A172 (cell line): ENCODE measurements at regions not wholly inside any gene's neighbourhood (a gene's known extent, or its start where the extent isn't known, plus 50 kb on each side); places are given as distances from the start of the nearest gene placed in this dataset.

ENCODE experiments used
- DNase-seq: peaks from one replicate; pipeline ENCODE4 v3.0.0-alpha.2; 2015; ENCODE audit warnings: low spot score

DNA sequence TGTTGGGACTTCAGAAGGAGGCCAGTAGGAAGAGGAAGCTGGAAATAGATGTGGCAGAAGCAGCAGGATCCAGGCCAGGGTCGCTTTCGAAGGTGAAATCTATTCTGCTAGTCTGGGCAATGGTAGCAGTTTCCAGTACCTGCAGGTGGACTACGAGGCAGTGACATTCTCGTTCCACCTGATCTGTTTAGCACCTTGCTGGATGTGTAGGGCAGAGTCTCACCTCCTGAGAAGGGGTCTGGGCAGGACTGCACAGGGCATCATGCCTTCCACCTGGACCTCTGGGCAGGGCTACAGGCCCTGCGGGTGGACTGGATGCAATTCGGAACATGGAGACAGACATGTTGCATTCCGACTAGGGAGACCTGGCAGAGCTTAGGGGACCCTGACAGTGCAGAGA, 254.8 kb upstream of the ZNF32 start:
- DNase-seq = no peak

DNA sequence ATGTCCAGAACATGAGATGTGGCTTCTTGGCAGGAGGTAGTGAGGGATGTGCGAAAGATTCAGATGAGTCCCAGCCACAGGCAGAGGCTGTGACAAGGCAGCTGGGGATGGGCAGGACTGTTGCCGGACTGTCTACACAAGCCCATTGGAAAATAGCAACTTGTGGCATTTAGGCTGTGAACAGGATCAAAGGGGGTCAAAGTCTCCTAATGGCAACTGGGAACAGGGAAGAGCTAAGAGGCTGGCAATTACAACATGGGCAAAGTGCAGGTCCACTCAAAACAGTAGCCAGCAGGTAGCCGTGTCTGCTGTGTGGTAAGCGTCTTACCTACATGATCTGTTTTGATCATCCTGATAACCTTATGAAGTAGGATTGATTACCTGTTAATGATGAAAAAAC, 254.2 kb upstream of the ZNF32 start:
- DNase-seq = no peak

DNA sequence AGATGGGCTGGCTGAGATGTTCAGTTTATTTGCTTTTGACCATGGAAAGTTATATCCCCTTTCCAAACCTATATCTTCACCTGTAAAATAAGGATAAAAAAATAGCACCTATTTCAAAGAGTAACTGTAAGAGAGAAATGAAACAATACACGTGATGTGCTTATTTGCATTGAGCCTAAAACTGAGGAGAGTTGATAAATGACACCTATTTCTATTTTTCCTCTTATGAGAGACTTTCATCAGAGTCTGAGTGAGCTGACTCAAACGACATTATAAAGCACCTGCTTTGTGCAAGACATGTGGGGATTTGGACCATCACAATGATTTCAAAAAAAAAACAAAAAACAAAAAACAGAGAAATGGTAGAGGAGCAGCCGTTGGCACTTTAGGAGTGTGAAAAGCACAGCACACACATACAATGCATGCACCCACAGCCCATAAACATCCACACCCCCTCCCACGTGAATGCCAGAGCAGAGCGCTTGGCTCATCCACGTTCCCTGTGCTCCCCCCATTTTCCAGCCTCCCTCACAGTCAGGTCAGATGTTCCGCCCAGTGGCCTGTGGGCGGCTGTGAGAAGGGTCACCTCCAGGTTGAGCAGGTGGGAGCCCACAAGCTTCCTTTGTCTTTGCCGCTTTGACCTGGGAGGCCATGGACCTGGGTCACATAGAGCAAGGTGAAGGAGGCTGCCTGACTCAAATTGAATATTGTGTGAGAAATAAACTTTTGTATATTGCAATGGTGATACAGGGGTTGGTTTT, 253.2 kb upstream of the ZNF32 start:
- DNase-seq = no peak

DNA sequence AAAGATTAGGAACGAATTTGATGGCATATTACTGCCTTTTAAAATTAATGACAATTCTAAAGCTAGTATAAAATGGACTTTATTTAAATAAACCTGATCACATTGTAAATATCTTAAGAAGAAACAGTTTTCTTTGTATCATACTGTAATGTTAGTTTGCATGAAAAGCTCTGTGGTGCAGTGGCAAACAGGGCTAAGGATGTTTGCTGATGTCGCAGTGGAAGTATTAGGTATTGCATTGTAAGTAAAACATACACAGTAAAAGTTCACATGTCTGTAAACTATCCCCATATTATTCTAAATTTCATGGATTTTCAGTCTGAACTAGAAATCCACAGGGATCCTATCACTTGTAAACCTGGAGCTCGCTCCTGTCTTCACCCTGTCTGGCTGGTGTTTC, 252.6 kb upstream of the ZNF32 start:
- DNase-seq = no peak

DNA sequence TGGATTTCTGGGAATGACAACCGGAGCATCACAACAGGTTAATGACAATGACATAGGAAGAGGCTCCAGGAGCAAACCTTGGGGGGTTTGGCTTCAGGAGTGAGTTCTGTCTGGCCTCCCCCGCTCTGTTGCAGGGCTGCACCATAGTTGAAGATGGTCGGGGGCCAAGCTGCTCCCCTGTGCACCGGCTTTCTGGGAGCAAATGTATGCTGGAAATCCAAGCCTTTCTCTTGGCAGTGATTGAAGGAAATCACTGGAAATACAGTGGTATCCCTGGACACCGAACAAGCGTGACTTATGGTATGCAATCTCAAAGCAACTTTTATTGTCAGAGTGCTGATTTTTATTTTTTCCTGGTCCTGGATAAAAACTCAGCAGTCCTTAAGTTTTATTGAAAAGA, 251.9 kb upstream of the ZNF32 start:
- no peak for DNase-seq

DNA sequence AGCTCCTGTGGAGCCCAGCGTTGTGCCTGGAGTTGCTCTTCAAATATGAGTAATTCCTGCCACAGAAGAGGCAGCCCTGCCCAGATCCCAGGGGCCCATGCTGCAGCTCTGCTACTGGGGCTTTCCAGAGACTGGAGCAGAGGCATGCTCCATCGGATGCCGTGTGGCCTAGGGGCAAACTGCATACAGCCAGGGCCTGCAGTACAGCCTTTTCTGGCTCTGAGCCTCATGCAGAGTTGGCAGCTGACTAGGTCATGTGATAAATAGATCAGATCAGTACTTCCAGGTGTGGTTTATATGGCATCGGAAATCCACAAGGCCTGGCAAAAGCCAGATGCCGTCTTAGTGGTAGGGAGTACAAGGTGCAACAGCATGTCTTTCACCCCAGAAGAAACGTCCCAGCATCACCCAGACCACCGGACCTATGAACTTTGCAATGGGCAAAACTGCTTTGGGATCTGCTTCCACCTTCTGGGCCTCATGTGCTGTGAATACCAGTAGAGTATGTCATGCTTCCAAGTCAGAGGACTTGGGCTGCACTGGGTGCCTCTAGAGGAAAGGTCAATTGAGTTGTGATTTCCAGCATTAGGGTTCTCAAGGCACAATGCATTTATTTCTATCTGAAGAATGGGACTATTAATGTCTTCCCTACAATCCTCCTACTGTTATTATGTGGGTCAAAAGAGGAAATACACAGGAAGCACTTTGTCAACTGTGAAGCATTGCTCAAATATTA, 250.7 kb upstream of the ZNF32 start:
- no peak for DNase-seq

DNA sequence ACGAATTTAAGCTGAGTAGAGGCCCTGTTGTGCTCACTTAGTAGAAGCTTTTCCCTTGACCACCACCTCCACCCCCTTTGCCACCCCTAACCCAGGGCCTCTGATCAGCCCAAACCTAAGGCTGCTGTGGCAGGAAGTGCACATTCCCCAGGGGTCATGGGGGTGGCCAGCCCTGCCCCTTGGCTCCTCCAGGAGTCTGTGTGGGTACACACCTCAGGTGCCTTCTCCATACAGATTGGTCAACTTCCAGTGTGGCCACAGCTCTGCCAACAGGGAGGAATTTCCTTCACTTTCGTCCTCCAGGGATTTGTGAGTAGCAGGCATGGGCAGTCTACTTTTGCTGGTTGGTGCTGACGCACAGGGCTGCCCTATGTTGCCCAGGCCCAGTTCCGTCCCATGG, 249.9 kb upstream of the ZNF32 start:
- no peak for DNase-seq

DNA sequence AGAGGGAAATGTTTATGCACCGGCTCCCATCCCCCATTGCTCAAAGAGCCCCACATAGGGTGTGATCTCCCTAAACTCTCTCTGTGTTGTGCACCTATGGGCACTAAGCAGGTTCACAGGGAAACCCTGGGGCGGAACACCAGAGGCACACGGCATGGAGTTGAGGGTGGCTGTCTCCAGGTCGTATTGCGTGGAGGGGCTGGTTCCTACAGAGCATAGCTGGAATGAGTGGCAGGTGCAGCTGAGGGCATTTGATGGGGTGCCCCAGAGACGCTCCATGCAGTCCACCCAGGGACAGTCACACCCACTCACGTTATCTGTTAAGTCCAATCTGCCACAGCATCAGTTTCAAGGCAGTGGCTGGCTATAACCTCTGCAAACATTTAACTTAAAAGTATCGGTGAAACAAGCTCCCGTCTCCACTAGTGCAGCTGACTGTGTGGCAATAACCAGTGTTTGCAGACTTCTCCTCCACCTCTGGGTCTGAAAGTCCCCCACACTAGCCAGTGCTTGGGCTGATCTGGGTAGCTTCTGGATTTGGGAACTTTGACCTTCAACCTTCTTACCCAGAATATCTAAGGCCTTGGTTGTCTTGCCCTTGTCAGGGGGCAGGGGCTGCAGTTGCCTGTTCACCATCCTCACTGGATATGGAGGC, 249.2 kb upstream of the ZNF32 start:
- no peak for DNase-seq

DNA sequence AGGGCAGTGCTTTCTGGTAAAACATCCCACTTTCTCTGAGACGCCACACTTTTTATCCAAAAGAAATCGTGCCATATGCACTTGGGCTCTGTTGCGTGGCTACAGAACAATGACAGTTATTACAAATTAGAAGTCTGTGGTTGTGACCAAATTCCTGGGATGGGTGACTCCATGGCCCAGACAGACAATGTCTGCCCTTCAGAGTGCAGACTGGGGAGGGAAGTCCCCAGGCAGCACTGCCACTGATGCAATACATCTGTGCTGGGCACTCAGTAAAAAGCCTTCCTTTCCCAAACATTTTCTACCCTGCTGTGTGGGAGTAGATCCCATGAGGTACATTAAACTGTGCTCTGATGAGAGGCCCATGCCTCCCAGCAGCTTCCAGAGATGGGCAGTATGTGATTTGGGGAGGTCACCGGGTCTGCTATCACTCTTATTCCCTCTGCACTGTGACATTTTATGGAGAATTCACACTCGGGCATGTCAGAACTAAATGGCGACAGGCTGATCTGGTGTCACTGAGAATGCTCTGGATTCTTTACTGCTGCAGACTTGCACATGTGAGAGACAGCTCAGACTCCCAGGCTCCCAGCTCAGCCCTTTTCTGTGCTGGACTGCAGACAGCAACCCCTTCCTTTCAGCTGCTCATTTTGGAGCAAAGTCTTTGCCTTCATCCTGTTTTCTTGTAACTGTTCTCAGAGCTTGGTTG, 243.5 kb upstream of the ZNF32 start:
- DNase-seq = peak; percentile 30

DNA sequence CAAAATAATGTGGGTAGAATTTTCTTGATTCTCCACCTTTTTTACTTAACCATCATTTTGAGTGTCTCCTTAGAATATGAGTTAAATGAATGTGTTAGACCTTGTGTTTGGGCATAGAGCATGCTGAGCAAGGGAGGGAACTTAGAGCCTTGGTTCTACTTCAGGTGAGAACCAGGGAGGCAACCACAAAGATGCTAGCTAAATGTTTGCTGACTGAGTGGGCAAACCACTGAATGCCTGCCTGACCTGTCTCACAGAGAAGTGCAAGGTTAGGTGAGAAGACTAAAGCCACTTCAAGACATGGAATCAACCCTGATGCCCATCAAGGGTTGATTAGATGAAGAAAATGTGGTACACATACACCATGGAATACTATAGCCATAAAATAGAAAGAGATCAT, 242.6 kb upstream of the ZNF32 start:
- DNase-seq = no peak

DNA sequence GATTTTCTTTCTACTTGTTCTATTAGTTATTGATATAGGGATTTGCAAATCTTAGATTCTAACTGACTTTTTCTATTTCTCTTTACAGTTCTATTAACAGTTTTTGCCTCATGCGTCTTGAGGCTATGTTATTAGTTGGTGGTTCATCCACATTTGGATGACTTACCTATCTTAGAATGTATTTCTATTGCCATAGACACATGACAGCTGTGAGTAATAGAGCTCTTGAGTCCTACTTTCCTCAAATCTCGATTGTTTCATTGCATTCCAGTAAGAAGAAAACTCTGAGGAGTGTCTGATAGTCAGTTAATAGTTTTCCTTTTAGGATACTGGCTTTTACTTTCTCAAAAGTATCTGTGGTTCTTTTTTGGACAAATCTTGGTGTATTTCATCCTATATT, 241.4 kb upstream of the ZNF32 start:
- DNase-seq = peak; percentile 31

DNA sequence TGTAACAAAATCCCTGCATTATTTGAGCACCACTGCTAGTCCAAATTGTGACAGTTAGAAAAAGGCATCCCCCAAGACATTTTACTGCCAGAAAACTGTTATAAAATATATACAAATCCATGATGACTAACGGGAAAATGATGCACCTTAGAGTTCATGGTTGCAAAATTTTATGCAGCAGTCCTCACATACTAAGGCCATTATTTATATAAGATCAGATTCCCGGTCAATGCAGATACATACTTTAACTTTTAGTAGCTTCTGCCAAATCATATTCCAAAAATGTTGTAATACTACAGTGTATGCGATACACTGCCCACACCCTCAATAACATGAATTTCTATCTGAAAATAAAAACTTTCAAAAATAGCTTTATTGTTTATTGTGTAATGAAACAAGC, 239.9 kb upstream of the ZNF32 start:
- DNase-seq = peak; percentile 38

DNA sequence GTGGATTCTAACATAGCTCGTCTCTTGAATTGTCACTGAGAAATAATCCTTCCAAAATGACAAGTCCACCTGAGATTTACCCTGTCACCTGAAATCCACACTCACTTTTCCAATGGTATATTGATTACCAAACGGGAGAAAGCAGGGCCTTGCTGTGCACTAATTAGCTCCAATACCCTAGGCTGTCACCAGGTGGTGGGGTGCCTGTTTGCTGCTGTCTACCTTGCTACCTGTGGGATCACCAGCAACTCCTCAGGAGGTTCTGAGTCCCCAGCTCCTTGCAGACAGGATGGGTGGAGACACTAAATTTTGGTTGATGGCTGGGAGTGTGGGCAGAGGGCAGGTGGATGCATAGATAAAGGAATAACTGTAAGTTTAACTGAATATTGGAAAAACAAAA, 237.2 kb upstream of the ZNF32 start:
- no peak for DNase-seq

DNA sequence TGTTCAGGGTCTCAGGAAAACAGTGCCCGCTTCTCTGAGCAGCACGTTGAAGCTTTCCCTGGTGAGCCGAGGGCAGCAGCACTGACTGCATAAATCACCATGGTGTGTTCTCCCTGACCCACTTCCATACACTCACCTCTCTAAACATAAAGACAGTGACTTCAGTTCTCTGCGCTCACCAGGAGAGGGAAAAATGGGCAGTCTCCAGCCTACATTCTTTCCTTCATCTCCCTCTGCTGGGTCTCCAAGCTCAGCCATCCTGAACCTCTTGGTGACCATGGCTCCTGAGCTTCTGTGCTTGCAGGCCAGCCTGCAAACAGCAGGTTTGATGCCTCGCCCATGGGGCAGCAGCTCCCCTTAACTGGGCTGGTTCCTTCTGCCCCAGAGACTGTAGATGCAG, 236.6 kb upstream of the ZNF32 start:
- no peak for DNase-seq

DNA sequence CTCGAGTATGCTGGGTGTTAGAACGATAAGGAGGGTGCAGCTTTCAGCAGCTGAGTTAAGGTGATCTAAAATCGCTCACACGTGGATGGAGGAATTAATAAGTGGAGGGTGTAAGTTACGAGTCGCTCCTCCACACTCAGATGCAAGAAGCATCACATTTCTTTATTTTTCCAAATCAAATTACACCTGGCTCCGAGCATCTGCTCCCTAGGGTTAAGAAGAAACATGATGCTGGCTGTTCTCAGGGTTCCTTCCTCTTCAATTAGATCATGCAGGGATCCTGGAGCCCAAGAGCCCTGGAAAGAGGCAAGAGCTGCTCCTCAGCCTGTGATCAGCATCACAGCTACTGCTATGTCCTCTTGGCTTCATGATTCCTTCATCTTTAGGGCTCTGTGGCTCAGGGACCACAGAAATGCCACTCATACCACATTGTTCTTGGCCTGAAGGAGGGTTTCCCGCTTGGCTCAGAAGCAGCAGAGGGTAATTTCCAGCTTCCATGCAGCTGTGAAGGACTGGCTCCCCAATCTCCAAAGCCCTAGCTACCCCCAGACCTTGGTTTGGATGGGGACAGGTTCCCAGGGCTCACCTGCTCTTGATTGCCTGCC, 235.9 kb upstream of the ZNF32 start:
- no peak for DNase-seq

DNA sequence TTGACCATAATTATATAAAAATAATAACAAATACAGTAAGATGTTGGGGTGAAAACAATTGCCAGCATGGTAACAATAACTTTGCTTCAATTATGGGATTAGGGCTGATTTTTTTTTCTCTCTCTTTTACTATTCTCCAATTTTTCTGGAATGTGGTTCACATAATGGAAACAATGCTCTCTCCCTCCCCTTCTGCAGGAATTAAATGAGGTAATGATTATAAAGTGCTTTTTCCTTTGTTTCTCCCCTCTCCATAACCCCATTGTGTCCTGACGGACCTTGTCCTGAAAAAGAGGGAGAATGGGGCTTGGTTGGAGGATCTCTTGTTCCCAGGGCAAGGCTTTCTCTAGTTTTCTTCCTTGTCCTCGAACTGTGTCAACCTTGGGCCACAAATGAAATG, 234.0 kb upstream of the ZNF32 start:
- DNase-seq = no peak

DNA sequence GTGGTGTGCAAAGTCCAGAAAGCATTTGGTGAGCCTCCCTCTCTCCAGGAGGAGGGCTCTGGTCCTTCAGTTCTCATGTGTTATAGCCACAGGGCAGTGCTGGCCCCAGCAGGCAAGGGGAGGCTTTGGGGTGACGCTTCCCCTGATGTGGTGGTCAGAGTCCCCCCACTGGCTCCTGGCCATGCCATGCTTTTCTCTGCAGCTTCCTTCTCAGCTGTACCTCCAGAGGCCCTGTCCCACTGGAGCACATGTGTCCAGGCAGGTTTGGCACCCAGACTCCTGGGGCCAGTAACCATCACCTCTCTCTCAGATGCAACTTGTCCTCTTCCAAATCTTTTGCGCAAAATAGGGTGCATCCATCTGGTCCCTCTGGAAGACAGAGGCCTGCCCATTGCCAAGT, 233.0 kb upstream of the ZNF32 start:
- DNase-seq = no peak

DNA sequence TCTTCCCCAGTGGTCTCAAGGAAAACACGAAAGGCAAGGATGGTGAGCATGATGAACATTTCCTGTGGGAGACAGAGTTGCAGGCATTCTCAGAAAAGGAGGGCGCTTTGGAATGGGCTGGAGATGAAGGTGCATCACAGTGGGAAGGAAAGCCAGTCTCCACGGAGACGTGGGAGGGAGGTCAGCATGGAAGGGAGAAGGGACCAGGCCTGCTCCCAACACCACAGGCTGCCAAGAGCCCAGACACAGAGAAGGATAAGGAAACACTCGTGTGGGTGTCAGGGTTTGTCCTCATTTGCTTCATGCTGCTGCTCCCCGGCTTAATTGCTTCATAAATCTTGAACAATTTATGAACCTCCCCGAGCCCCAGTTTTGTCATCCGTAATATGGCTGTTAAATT, 231.5 kb upstream of the ZNF32 start:
- DNase-seq = no peak

DNA sequence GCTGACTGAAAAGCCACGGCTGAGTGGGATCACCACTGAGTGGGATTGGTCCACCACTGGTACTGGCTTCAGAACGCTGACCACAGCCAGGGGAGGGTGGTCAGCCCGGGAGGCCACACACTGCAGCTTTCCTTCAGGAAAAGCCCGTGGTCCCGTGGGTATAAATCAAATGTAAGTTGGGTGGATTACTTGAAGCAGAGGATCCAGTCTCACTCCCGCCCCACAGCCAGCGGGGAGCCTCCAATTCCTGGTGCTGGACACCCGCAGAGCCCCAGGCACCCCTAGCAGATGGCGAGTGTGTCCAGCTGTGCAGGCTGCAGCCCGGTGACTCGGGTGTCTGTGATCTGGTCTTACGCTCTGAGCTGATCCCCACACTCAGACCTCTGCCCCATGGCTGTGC, 231.1 kb upstream of the ZNF32 start:
- no peak for DNase-seq

DNA sequence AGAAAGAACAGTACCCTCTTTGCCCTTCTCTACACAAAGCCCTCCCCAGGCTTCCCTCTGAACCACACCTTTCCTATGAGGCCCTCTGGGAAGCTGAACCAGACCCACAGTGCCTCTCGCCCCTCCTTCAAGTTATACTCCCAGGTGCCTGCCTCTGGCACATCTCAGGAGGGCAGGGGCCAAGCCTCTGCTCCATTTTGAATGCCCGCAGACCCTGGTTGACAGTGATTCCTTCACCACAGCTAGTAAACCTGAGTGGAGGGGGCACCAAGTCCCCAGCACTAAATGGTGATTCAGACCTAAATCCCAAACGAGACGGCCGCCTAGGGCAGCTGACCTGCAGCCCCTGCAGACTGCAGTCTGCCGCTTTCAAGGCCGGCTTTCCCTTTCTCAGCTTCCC, 230.5 kb upstream of the ZNF32 start:
- no peak for DNase-seq

DNA sequence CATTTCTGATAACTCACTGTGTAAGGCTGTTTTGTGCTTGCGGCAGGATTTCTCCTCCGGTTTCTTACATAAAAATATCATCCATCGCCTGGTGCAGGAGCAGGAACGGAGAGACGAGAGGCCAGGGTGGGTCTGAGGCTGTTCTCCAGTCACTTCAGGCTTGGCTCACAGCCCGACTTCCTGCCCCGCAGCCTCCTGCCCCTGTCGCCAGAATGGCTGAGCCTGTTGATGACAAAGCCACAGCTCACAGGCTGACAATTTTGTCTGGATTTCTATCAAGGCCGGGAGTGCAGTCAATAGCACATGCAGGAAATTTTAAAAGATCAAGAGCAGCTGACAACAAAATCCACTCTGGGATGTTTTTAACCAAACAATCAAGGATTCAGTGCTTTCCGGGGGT, 229.7 kb upstream of the ZNF32 start:
- peak; percentile 47 for DNase-seq

DNA sequence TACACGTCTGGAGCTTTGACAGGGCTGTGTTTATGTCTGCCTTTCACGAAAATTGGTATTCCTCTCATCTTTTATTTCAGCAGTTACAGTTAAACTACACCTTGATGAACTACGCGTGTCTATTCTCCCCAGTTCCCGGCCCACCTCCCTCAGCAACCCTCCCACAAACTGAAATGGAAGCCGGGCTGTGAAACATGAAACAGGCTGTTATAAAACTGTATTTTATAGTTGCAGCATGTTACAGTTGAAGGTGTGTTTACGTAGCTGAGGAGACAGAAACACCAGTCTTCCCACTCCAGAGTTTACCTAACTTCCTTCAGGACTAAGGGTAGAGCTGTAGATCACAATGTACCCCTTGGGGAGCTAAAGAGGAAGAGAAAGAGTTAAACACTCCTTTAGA, 228.3 kb upstream of the ZNF32 start:
- no peak for DNase-seq
